Keratinocyte (primary cell): ENCODE measurements at regions not wholly inside any gene's neighbourhood (a gene's known extent, or its start where the extent isn't known, plus 50 kb on each side); places are given as distances from the start of the nearest gene placed in this dataset.

Source experiments
- CTCF ChIP-seq, 3 experiments: IDR thresholded peaks in 1 of 3; conservative IDR thresholded peaks in 1 of 3; optimal IDR thresholded peaks in 1 of 3; 2 replicates in 2 of 3; 3 replicates in 1 of 3; pipeline versions ENCODE3 to v1.5.1; 2011; ENCODE audit warnings: low read length in 3 of 3, mild to moderate bottlenecking in 3 of 3, moderate library complexity in 2 of 3, control low read depth in 1 of 3, inconsistent platforms in 1 of 3; ENCODE audit not compliant: insufficient read depth in 2 of 3; ENCODE audit errors: extremely low read depth in 1 of 3
- EZH2 ChIP-seq: IDR thresholded peaks from one replicate; pipeline ENCODE4 v1.6.1; 2012; ENCODE audit warnings: inconsistent platforms, mild to moderate bottlenecking, low read length, moderate library complexity

- TF ChIP-seq CTCF (optimal IDR thresholded peaks at IDR 0.05 in 1 of 3, IDR thresholded peaks at IDR 0.05 in 1 of 3, conservative IDR thresholded peaks at IDR 0.05 in 1 of 3; ENCODE audit: extremely low read depth in 1 of 3, insufficient read depth in 2 of 3, low read length in 3 of 3) = no peak
- no peak for TF ChIP-seq EZH2
Observed at GRCh38 chr6:168841609-168842278, 400.8 kb downstream of the SMOC2 start.
